Endothelial cell of umbilical vein (primary cell): ENCODE measurements at regions not wholly inside any gene's neighbourhood (a gene's known extent, or its start where the extent isn't known, plus 50 kb on each side); places are given as distances from the start of the nearest gene placed in this dataset.

Experiments
- BruUV-seq: library from RNA; stranded (reverse); fragments of 400-500 nt; replicated peaks from 2 replicates; lab custom pipeline; 2021; lab: Mats Ljungman, UMichigan
- CTCF ChIA-PET: fragments of 300-600, 350-600 bp; sonication (Branson Sonifier 250); formaldehyde crosslinking; loops from one replicate; lab custom pipeline; 2021; ENCODE audit warnings: antibody characterized with exemption, inconsistent platforms; lab: Charles Lee
- POLR2A ChIA-PET: fragments of 300-600, 350-600 bp; sonication (Branson Sonifier 250); formaldehyde crosslinking; loops from one replicate; lab custom pipeline; 2021; ENCODE audit warnings: antibody characterized with exemption, inconsistent platforms; lab: Charles Lee
- DNase-seq: peaks from one replicate; pipeline ENCODE4 v3.0.0-alpha.2; 2011; ENCODE audit warnings: low read depth, low spot score
- FAIRE-seq: peaks from 2 replicates; lab custom pipeline; 2011; peaks lifted over from hg19 to GRCh38; lab: Jason Lieb, UNC
- H2AFZ ChIP-seq: 2 replicates; pipeline ENCODE4 v1.6.0; 2012; ENCODE audit warnings: low read depth, low read length, control low read depth, inconsistent platforms
- H3K27ac ChIP-seq: 2 replicates; pipeline ENCODE4 v1.5.1; 2011; ENCODE audit warnings: low read depth, mild to moderate bottlenecking, control low read depth, low read length, moderate library complexity; ENCODE audit not compliant: insufficient read depth
- H3K27me3 ChIP-seq, 2 experiments: 2 replicates each; pipeline versions ENCODE4 v1.6.0 to v1.6.1; 2011; ENCODE audit warnings: low read length in 2 of 2, mixed read lengths in 1 of 2; ENCODE audit not compliant: control insufficient read depth in 2 of 2, insufficient read depth in 2 of 2
- H3K36me3 ChIP-seq, 2 experiments: 2 replicates in 1 of 2; 3 replicates in 1 of 2; pipeline ENCODE4 v1.5.1; 2011; ENCODE audit warnings: low read length in 2 of 2, mild to moderate bottlenecking in 1 of 2, moderate library complexity in 1 of 2; ENCODE audit not compliant: control insufficient read depth in 2 of 2, insufficient read depth in 2 of 2; ENCODE audit errors: extremely low read depth in 1 of 2
- H3K4me1 ChIP-seq: 3 replicates; pipeline ENCODE4 v1.5.1; 2011; ENCODE audit warnings: mild to moderate bottlenecking, low read length; ENCODE audit not compliant: control insufficient read depth, insufficient read depth; ENCODE audit errors: extremely low read depth
- H3K4me2 ChIP-seq: 2 replicates; pipeline ENCODE4 v1.6.1; 2011; ENCODE audit warnings: low read length, control low read depth, mixed read lengths; ENCODE audit not compliant: insufficient read depth
- H3K4me3 ChIP-seq, 3 experiments: fragments of 200-600 bp in 1 of 3; sonication (generic), shearing (Covaris generic) in 1 of 3; replicated peaks in 1 of 3; 2 replicates each; pipeline ENCODE4 v1.5.1; 2011 to 2016; ENCODE audit warnings: control low read depth in 3 of 3, low read length in 3 of 3, mild to moderate bottlenecking in 2 of 3, inconsistent platforms in 1 of 3, low read depth in 1 of 3, moderate library complexity in 1 of 3; ENCODE audit not compliant: insufficient read depth in 1 of 3
- H3K79me2 ChIP-seq: 2 replicates; pipeline ENCODE4 v1.6.0; 2012; ENCODE audit warnings: low read length, inconsistent platforms; ENCODE audit not compliant: control insufficient read depth, insufficient read depth
- H3K9ac ChIP-seq: replicated peaks from 2 replicates; pipeline ENCODE3; 2011; ENCODE audit warnings: low read length, control low read depth; ENCODE audit not compliant: insufficient read depth; ENCODE audit errors: extremely low read depth
- H3K9me1 ChIP-seq: replicated peaks from 3 replicates; pipeline ENCODE4 v1.6.0; 2011; ENCODE audit warnings: mild to moderate bottlenecking, low read length; ENCODE audit not compliant: control insufficient read depth, insufficient read depth; ENCODE audit errors: extremely low read depth
- H3K9me3 ChIP-seq: replicated peaks from 2 replicates; pipeline ENCODE4 v1.5.1; 2012; ENCODE audit warnings: low read length, inconsistent platforms; ENCODE audit not compliant: control insufficient read depth, insufficient read depth
- H4K20me1 ChIP-seq: replicated peaks from 2 replicates; pipeline ENCODE3; 2011; ENCODE audit warnings: mild to moderate bottlenecking, low read length; ENCODE audit not compliant: control insufficient read depth, insufficient read depth; ENCODE audit errors: extremely low read depth
- CTCF ChIP-seq, 2 donors: IDR thresholded peaks; 1 replicate in 1 of 2; 2 replicates in 1 of 2; pipeline ENCODE4 v1.5.1; 2011; ENCODE audit warnings: low read length in 2 of 2, mild to moderate bottlenecking in 2 of 2, moderate library complexity in 2 of 2, control low read depth in 1 of 2, inconsistent platforms in 1 of 2, low read depth in 1 of 2; ENCODE audit not compliant: insufficient read depth in 1 of 2; ENCODE audit errors: extremely low read depth in 1 of 2
- EZH2 ChIP-seq: IDR thresholded peaks from 2 replicates; pipeline ENCODE4 v1.6.1; 2012; ENCODE audit warnings: borderline replicate concordance, low read depth, mild to moderate bottlenecking, moderate library complexity, low read length, inconsistent platforms; ENCODE audit not compliant: severe bottlenecking
- FOS ChIP-seq: IDR thresholded peaks from 2 replicates; pipeline ENCODE4 v1.6.1; 2011; ENCODE audit warnings: mild to moderate bottlenecking, low read length, moderate library complexity, borderline replicate concordance; ENCODE audit not compliant: insufficient read depth
- GATA2 ChIP-seq: IDR thresholded peaks from 2 replicates; pipeline ENCODE4 v1.7.0; 2011; ENCODE audit warnings: low read depth, mild to moderate bottlenecking, moderate library complexity, mixed read lengths, low read length; ENCODE audit not compliant: insufficient read length, insufficient read depth
- JUN ChIP-seq: IDR thresholded peaks from 2 replicates; pipeline ENCODE4 v1.6.1; 2011; ENCODE audit warnings: borderline replicate concordance, low read depth; ENCODE audit not compliant: insufficient read length, insufficient read depth
- MAX ChIP-seq: IDR thresholded peaks from 2 replicates; pipeline ENCODE4 v1.6.1; 2011; ENCODE audit not compliant: insufficient read depth, insufficient read length
- MYC ChIP-seq: IDR thresholded peaks from one replicate; pipeline ENCODE4 v1.6.1; 2011; ENCODE audit warnings: mild to moderate bottlenecking, low read depth, low read length
- POLR2A ChIP-seq: IDR thresholded peaks from 2 replicates; pipeline ENCODE4 v1.6.1; 2012; ENCODE audit warnings: low read depth, mild to moderate bottlenecking, control low read depth, low read length
- POLR2AphosphoS5 ChIP-seq: IDR thresholded peaks from 2 replicates; pipeline ENCODE4 v1.6.1; 2012; ENCODE audit warnings: low read depth, mild to moderate bottlenecking, control low read depth, low read length, moderate library complexity; ENCODE audit not compliant: insufficient read depth
- dilution Hi-C: fragments of 300-500 bp; cut with MboI; formaldehyde crosslinking; loops from one replicate; pipeline ENCODE4 v1.15.0; 2019; ENCODE audit warnings: low sequenced_read_pairs; ENCODE audit not compliant: extremely low pct_ligation_motif_present
- intact Hi-C: fragments of 100-400 bp; cut with micrococcal nuclease; formaldehyde crosslinking; loops from one replicate; pipeline ENCODE4 v1.10.0; 2022

GRCh38 chr18:55696811-55697210, 108.8 kb upstream of the TCF4 start:
- dilution Hi-C loops (no loop called here), intact Hi-C loops (no loop called here)
- Histone ChIP-seq H3K79me2 (no peaks in the 10 kb centered on the region), H3K9ac (no peak overlapping the region), H3K4me1 (no peaks in the 10 kb centered on the region), H3K36me3 (no peaks in the 10 kb centered on the region), H3K9me3 (no peaks in the 10 kb centered on the region), H3K4me3 (no peak overlapping the region), H3K9me1 (no peaks in the 10 kb centered on the region), H3K4me2 (no peak overlapping the region), H3K27ac (no peak overlapping the region), H2AFZ (no peak overlapping the region), H4K20me1 (no peaks in the 10 kb centered on the region), H3K27me3 (peaks cover 0 to 2% of the 10 kb centered on the region in 2 experiments)
- ChIA-PET CTCF (no interaction called here), POLR2A (no interaction called here)
- FAIRE-seq (no peak), DNase-seq (no peak)
- BruUV-seq = no TSS peak
- no peak for TF ChIP-seq MYC
- no peak for TF ChIP-seq GATA2
- no peak for TF ChIP-seq MAX
- no peak for TF ChIP-seq POLR2AphosphoS5
- TF ChIP-seq CTCF (IDR thresholded peaks at IDR 0.05; ENCODE audit: extremely low read depth in 1 of 2, insufficient read depth in 1 of 2, low read depth in 1 of 2, low read length in 2 of 2) = no peak
- no peak for TF ChIP-seq POLR2A
- no peak for TF ChIP-seq FOS
- no peak for TF ChIP-seq JUN
- no peak for TF ChIP-seq EZH2
